ENCODE measurements at regions not wholly inside any gene's neighbourhood (a gene's known extent, or its start where the extent isn't known, plus 50 kb on each side); places are given as distances from the start of the nearest gene placed in this dataset.
A peak's percentile ranks its signal among the peaks of the same experiment; 100 is the strongest.
"Not testable (repeated sequence)": the region's sequence is repeated elsewhere in the genome, so short reads cannot be mapped to it uniquely, and the experiment has no call there.

- no peak for DNase-seq
Observed at GRCh38 chr6:2611092-2611491, 139.6 kb downstream of the MYLK4 start.

GRCh38 chr6:2608503-2608902 lies 142.2 kb downstream of the MYLK4 start:
- DNase-seq = no peak

- no peak for DNase-seq
Observed at GRCh38 chr6:2600363-2600762, 150.4 kb downstream of the MYLK4 start.

GRCh38 chr6:2599817-2600216 lies 150.9 kb downstream of the MYLK4 start:
- DNase-seq = no peak

GRCh38 chr6:2598867-2599266 lies 151.9 kb downstream of the MYLK4 start:
- DNase-seq = no peak

- DNase-seq = no peak
Observed at GRCh38 chr6:2597991-2598390, 152.7 kb downstream of the MYLK4 start.

- not testable (repeated sequence) for DNase-seq
Observed at GRCh38 chr6:2597457-2597856, 153.3 kb downstream of the MYLK4 start.

GRCh38 chr6:2596222-2596621 lies 154.5 kb downstream of the MYLK4 start:
- peak; percentile 39 for DNase-seq

GRCh38 chr6:2594868-2595267 lies 155.9 kb downstream of the MYLK4 start:
- peak; percentile 39 for DNase-seq

- DNase-seq = no peak
Observed at GRCh38 chr6:2593167-2593566, 157.6 kb downstream of the MYLK4 start.

- no peak for DNase-seq
Observed at GRCh38 chr6:2589171-2589661, 161.5 kb downstream of the MYLK4 start.

GRCh38 chr6:2583459-2583858 lies 167.3 kb downstream of the MYLK4 start:
- no peak for DNase-seq

GRCh38 chr6:2582268-2582667 lies 168.5 kb downstream of the MYLK4 start:
- DNase-seq = no peak

GRCh38 chr6:2581611-2582010 lies 169.1 kb downstream of the MYLK4 start:
- DNase-seq = no peak

GRCh38 chr6:2581011-2581410 lies 169.7 kb downstream of the MYLK4 start:
- DNase-seq = no peak

- DNase-seq = no peak
Observed at GRCh38 chr6:2579804-2580570, 170.7 kb downstream of the MYLK4 start.

GRCh38 chr6:2579241-2579761 lies 171.4 kb downstream of the MYLK4 start:
- no peak for DNase-seq

- no peak for DNase-seq
Observed at GRCh38 chr6:2578767-2579166, 172.0 kb downstream of the MYLK4 start.

- no peak for DNase-seq
Observed at GRCh38 chr6:2576499-2576898, 174.2 kb downstream of the MYLK4 start.

- DNase-seq = no peak
Observed at GRCh38 chr6:2575236-2575635, 175.5 kb downstream of the MYLK4 start.

- not testable (repeated sequence) for DNase-seq
Observed at GRCh38 chr6:2569420-2569819, 181.3 kb downstream of the MYLK4 start.

GRCh38 chr6:2566048-2566447 lies 184.7 kb downstream of the MYLK4 start:
- DNase-seq = no peak

GRCh38 chr6:2565499-2565898 lies 185.2 kb downstream of the MYLK4 start:
- no peak for DNase-seq

- DNase-seq = no peak
Observed at GRCh38 chr6:2563635-2564034, 187.1 kb downstream of the MYLK4 start.

Data from NCI-H82 (cell line).